SK-N-SH (cell line): ENCODE measurements at regions not wholly inside any gene's neighbourhood (a gene's known extent, or its start where the extent isn't known, plus 50 kb on each side); places are given as distances from the start of the nearest gene placed in this dataset.

ENCODE experiments used
- CTCF ChIA-PET: fragments of 300-600, 350-600 bp; formaldehyde crosslinking; extraction: SDS; loops from one replicate; lab custom pipeline; 2021; lab: Yijun Ruan, JAX
- POLR2A ChIA-PET: fragments of 350-600 bp; sonication (Branson Sonifier 250); formaldehyde crosslinking; extraction: SDS; loops from one replicate; lab custom pipeline; 2020; ENCODE audit warnings: antibody characterized with exemption, inconsistent platforms; lab: Yijun Ruan, JAX
- DNase-seq: peaks from one replicate; pipeline ENCODE4 v3.0.0; 2012
- H2AFZ ChIP-seq: fragments of 200-600 bp; sonication (generic); 2 replicates; pipeline ENCODE4 v1.8.1; 2016; ENCODE audit warnings: antibody characterized with exemption, mild to moderate bottlenecking, low read depth
- H3F3A ChIP-seq: fragments of 200-600 bp; sonication (generic); replicated peaks from 2 replicates; pipeline ENCODE3; 2016; ENCODE audit warnings: antibody characterized with exemption, mild to moderate bottlenecking; ENCODE audit not compliant: insufficient read depth
- H3K27ac ChIP-seq, 2 experiments: fragments of 200-500 bp in 1 of 2; fragments of 200-600 bp in 1 of 2; sonication (Bioruptor generic) in 1 of 2; sonication (generic), shearing (Covaris generic) in 1 of 2; 2 replicates each; pipeline versions ENCODE4 v1.5.1 to v1.6.1; 2014 to 2016; ENCODE audit warnings: low read depth in 2 of 2, inconsistent platforms in 1 of 2, low read length in 1 of 2, mild to moderate bottlenecking in 1 of 2, mixed read lengths in 1 of 2
- H3K27me3 ChIP-seq: fragments of 200-600 bp; sonication (generic), shearing (Covaris generic); 2 replicates; pipeline ENCODE4 v1.6.1; 2016; ENCODE audit warnings: mixed run types; ENCODE audit not compliant: insufficient read depth
- H3K36me3 ChIP-seq, 2 experiments: fragments of 200-500 bp in 1 of 2; fragments of 200-600 bp in 1 of 2; sonication (Bioruptor generic) in 1 of 2; sonication (generic) in 1 of 2; replicated peaks in 1 of 2; 2 replicates each; pipeline versions ENCODE3 to v1.5.1; 2014 to 2016; ENCODE audit warnings: low read length in 1 of 2, mild to moderate bottlenecking in 1 of 2; ENCODE audit not compliant: insufficient read depth in 2 of 2, control insufficient read depth in 1 of 2
- H3K4me1 ChIP-seq, 2 experiments: fragments of 200-500 bp in 1 of 2; fragments of 200-600 bp in 1 of 2; sonication (Bioruptor generic) in 1 of 2; sonication (generic), shearing (Covaris generic) in 1 of 2; 2 replicates each; pipeline versions ENCODE4 v1.5.1 to v1.6.1; 2014 to 2016; ENCODE audit warnings: low read depth in 1 of 2, low read length in 1 of 2, mixed run types in 1 of 2; ENCODE audit not compliant: insufficient read depth in 2 of 2, control insufficient read depth in 1 of 2
- H3K4me2 ChIP-seq: fragments of 200-600 bp; sonication (generic), shearing (Covaris generic); 2 replicates; pipeline ENCODE4 v1.6.1; 2017; ENCODE audit warnings: mixed run types
- H3K4me3 ChIP-seq, 2 experiments: fragments of 200-500 bp in 1 of 2; fragments of 200-600 bp in 1 of 2; sonication (Bioruptor generic) in 1 of 2; sonication (generic), shearing (Covaris generic) in 1 of 2; 2 replicates each; pipeline versions ENCODE4 v1.5.1 to v1.8.1; 2014 to 2016; ENCODE audit warnings: low read depth in 2 of 2, inconsistent platforms in 1 of 2, low read length in 1 of 2, mild to moderate bottlenecking in 1 of 2, mixed read lengths in 1 of 2, moderate library complexity in 1 of 2
- H3K79me2 ChIP-seq: fragments of 200-600 bp; sonication (generic); 2 replicates; pipeline ENCODE4 v1.8.1; 2017; ENCODE audit warnings: mild to moderate bottlenecking; ENCODE audit not compliant: insufficient read depth
- H3K9ac ChIP-seq: fragments of 200-600 bp; sonication (generic); 2 replicates; pipeline ENCODE4 v1.6.1; 2017; ENCODE audit warnings: mixed run types
- H3K9me2 ChIP-seq: fragments of 200-600 bp; sonication (generic); 2 replicates; pipeline ENCODE4 v1.6.1; 2017; ENCODE audit warnings: mixed run types
- H3K9me3 ChIP-seq: fragments of 200-600 bp; sonication (generic); 2 replicates; pipeline ENCODE4 v1.6.1; 2017; ENCODE audit warnings: mixed run types, mild to moderate bottlenecking, moderate library complexity
- H4K20me1 ChIP-seq: fragments of 200-600 bp; sonication (generic); 2 replicates; pipeline ENCODE4 v1.6.1; 2017; ENCODE audit warnings: mild to moderate bottlenecking, mixed run types; ENCODE audit not compliant: insufficient read depth
- CHD2 ChIP-seq: fragments of 150-350 bp; IDR thresholded peaks from 2 replicates; pipeline ENCODE4 v1.6.1; 2018; ENCODE audit warnings: low read length; ENCODE audit not compliant: partially characterized antibody
- ELF1 ChIP-seq: IDR thresholded peaks from 2 replicates; pipeline ENCODE4 v1.4.0; 2012
- FOSL2 ChIP-seq: IDR thresholded peaks from 2 replicates; pipeline ENCODE4 v1.4.0; 2012; ENCODE audit warnings: low read depth, mild to moderate bottlenecking, moderate library complexity, borderline replicate concordance
- FOXJ3 ChIP-seq: sonication (generic); formaldehyde crosslinking; IDR thresholded peaks from 2 replicates; pipeline ENCODE4 v1.5.1; 2020; ENCODE audit warnings: mild to moderate bottlenecking, missing genetic modification reagents
- GATA2 ChIP-seq: sonication (generic); formaldehyde crosslinking; IDR thresholded peaks from 2 replicates; pipeline ENCODE4 v1.5.0; 2020; ENCODE audit warnings: mild to moderate bottlenecking, missing genetic modification reagents
- MAX ChIP-seq: IDR thresholded peaks from 2 replicates; pipeline ENCODE4 v1.4.0; 2012; ENCODE audit warnings: low read depth
- MEF2A ChIP-seq: IDR thresholded peaks from 2 replicates; pipeline ENCODE4 v1.4.0; 2012; ENCODE audit warnings: low read depth, borderline replicate concordance
- PBX3 ChIP-seq: IDR thresholded peaks from 2 replicates; pipeline ENCODE4; 2012
- RCOR1 ChIP-seq: fragments of 150-350 bp; IDR thresholded peaks from 2 replicates; pipeline ENCODE4 v1.6.1; 2017; ENCODE audit warnings: antibody characterized with exemption, low read length
- RFX5 ChIP-seq: IDR thresholded peaks from 2 replicates; pipeline ENCODE4 v1.6.1; 2012; ENCODE audit warnings: mild to moderate bottlenecking, improper control_type of control experiment, low read length
- SIN3A ChIP-seq: IDR thresholded peaks from 2 replicates; pipeline ENCODE4 v1.6.1; 2012; ENCODE audit warnings: low read depth, mild to moderate bottlenecking, low read length, moderate library complexity, borderline replicate concordance
- TAF1 ChIP-seq: IDR thresholded peaks from 2 replicates; pipeline ENCODE4 v1.6.1; 2012; ENCODE audit warnings: low read depth, mild to moderate bottlenecking, low read length, moderate library complexity, borderline replicate concordance
- TCF12 ChIP-seq: IDR thresholded peaks from 2 replicates; pipeline ENCODE4 v1.4.0; 2012
- TEAD4 ChIP-seq: IDR thresholded peaks from 2 replicates; pipeline ENCODE4 v1.4.0; 2012; ENCODE audit warnings: mild to moderate bottlenecking, borderline replicate concordance; ENCODE audit not compliant: insufficient read depth
- USF2 ChIP-seq: fragments of 150-350 bp; IDR thresholded peaks from 2 replicates; pipeline ENCODE4 v1.6.1; 2017; ENCODE audit warnings: antibody characterized with exemption, low read length, low read depth, borderline replicate concordance
- YY1 ChIP-seq: IDR thresholded peaks from 2 replicates; pipeline ENCODE4 v1.4.0; 2012; ENCODE audit warnings: low read depth, mild to moderate bottlenecking
- ZBTB33 ChIP-seq: IDR thresholded peaks from 2 replicates; pipeline ENCODE4 v1.4.0; 2012; ENCODE audit warnings: low read depth, borderline replicate concordance
- WGBS: methylation state at CpG from one replicate; pipeline ENCODE4 v1.1.6; 2017; ENCODE audit warnings: low lambda C conversion rate; 5-methylcytosine and 5-hydroxymethylcytosine counted together

GRCh38 chr5:74052441-74053221 is 426.6 kb downstream of the ARHGEF28 start:
- POLR2A ChIA-PET = no interaction called here

GRCh38 chr5:74051076-74051475 is 425.1 kb downstream of the ARHGEF28 start:
- TF ChIP-seq GATA2 (CRISPR knock-in tag) (no peak), TEAD4 (no peak), YY1 (no peak), FOSL2 (no peak), FOXJ3 (CRISPR knock-in tag) (no peak), MAX (no peak), RFX5 (no peak), ZBTB33 (no peak), TAF1 (no peak)
- no peaks in the 10 kb centered on the region for H3K9me3 ChIP-seq
- H3K27me3 ChIP-seq = no peaks in the 10 kb centered on the region
- ChIA-PET CTCF (interaction anchor here (0.7 kb wide), 1 partner anchor 135 kb away, joined by 3 read pairs; no protein-coding TSS in a partner anchor), POLR2A (no interaction called here)
- WGBS = 93% methylated on average over 2 of the region's 2 CpGs
- no peak overlapping the region for H2AFZ ChIP-seq
- H3K79me2 ChIP-seq = no peaks in the 10 kb centered on the region
- H3K4me2 ChIP-seq = no peak overlapping the region
- no peak overlapping the region for H3K4me3 ChIP-seq
- H3K36me3 ChIP-seq = no peaks in the 10 kb centered on the region
- H3F3A ChIP-seq = no peaks in the 10 kb centered on the region
- H3K9me2 ChIP-seq = no peaks in the 10 kb centered on the region
- no peaks in the 10 kb centered on the region for H4K20me1 ChIP-seq
- DNase-seq = no peak
- no peak overlapping the region for H3K9ac ChIP-seq
- H3K4me1 ChIP-seq = peaks cover 0 to 7% of the 10 kb centered on the region in 2 experiments; a peak in 2 of 4 replicates
- H3K27ac ChIP-seq = no peak overlapping the region

More at GRCh38 chr5:74052441-74053221, 426.6 kb downstream of the ARHGEF28 start:
- WGBS = 75% methylated on average over 7 of the region's 7 CpGs
- H3K4me1 ChIP-seq = peaks cover 0 to 7% of the 10 kb centered on the region in 2 experiments; a peak in 2 of 4 replicates
- H3K9me2 ChIP-seq = no peaks in the 10 kb centered on the region
- H3K9me3 ChIP-seq = no peaks in the 10 kb centered on the region
- H3K36me3 ChIP-seq = no peaks in the 10 kb centered on the region
- H3K4me2 ChIP-seq = no peak overlapping the region
- no peak for DNase-seq
- H2AFZ ChIP-seq = no peak overlapping the region
- no peaks in the 10 kb centered on the region for H3K79me2 ChIP-seq
- H3K4me3 ChIP-seq = no peak overlapping the region
- H4K20me1 ChIP-seq = no peaks in the 10 kb centered on the region
- H3K9ac ChIP-seq = no peak overlapping the region
- TF ChIP-seq FOSL2 (no peak), MEF2A (no peak), ELF1 (no peak), TCF12 (no peak), GATA2 (CRISPR knock-in tag) (no peak), USF2 (no peak), RFX5 (no peak), PBX3 (no peak), RCOR1 (no peak), CHD2 (no peak), SIN3A (no peak)
- no peaks in the 10 kb centered on the region for H3K27me3 ChIP-seq
- CTCF ChIA-PET = interaction anchor here (0.7 to 1.8 kb wide), 4 partner anchors 14 to 591 kb away, joined by 3 to 4 read pairs (median 3); no protein-coding TSS in a partner anchor
- no peak overlapping the region for H3K27ac ChIP-seq
- no peaks in the 10 kb centered on the region for H3F3A ChIP-seq
